ENCODE measurements at regions not wholly inside any gene's neighbourhood (a gene's known extent, or its start where the extent isn't known, plus 50 kb on each side); places are given as distances from the start of the nearest gene placed in this dataset.

DNA sequence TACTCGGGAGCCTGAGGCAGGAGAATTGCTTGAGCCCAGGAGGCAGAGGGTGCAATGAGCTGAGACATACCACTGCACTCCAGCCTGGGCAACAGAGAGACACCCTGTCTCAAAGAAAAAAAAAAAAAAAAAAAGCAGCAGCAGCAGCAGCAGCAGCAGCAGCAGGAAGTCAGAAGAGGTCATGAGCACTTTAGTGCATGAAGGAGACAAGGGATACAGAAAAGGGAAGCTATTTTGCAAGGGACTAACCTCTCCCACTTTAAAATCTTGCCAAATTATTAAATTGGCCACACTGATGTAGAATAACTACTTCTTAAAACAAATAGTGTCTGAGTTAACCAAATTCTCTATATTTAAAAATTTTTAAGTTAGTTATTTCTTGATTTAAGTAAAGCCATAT lies 113.4 kb upstream of the PDE1A start:
- Histone ChIP-seq H3K27ac (ENCODE audit: poor library complexity, severe bottlenecking) (no peak overlapping the region), H3K27me3 (ENCODE audit: insufficient read depth, poor library complexity, severe bottlenecking) (no peaks in the 10 kb centered on the region), H3K9me3 (ENCODE audit: severe bottlenecking) (no peaks in the 10 kb centered on the region), H3K36me3 (ENCODE audit: low read depth) (no peaks in the 10 kb centered on the region), H3K4me1 (ENCODE audit: insufficient read depth, poor library complexity, severe bottlenecking) (no peaks in the 10 kb centered on the region), H3K4me3 (ENCODE audit: severe bottlenecking) (no peak overlapping the region)
- DNase-seq (ENCODE audit: low spot score) (no peak), ATAC-seq (ENCODE audit: low read depth) (no peak)
- TF ChIP-seq, protein P1, sequence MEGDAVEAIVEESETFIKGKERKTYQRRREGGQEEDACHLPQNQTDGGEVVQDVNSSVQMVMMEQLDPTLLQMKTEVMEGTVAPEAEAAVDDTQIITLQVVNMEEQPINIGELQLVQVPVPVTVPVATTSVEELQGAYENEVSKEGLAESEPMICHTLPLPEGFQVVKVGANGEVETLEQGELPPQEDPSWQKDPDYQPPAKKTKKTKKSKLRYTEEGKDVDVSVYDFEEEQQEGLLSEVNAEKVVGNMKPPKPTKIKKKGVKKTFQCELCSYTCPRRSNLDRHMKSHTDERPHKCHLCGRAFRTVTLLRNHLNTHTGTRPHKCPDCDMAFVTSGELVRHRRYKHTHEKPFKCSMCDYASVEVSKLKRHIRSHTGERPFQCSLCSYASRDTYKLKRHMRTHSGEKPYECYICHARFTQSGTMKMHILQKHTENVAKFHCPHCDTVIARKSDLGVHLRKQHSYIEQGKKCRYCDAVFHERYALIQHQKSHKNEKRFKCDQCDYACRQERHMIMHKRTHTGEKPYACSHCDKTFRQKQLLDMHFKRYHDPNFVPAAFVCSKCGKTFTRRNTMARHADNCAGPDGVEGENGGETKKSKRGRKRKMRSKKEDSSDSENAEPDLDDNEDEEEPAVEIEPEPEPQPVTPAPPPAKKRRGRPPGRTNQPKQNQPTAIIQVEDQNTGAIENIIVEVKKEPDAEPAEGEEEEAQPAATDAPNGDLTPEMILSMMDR (IDR thresholded peaks at IDR 0.05; ENCODE audit: poor library complexity, severe bottlenecking) = no peak

DNA sequence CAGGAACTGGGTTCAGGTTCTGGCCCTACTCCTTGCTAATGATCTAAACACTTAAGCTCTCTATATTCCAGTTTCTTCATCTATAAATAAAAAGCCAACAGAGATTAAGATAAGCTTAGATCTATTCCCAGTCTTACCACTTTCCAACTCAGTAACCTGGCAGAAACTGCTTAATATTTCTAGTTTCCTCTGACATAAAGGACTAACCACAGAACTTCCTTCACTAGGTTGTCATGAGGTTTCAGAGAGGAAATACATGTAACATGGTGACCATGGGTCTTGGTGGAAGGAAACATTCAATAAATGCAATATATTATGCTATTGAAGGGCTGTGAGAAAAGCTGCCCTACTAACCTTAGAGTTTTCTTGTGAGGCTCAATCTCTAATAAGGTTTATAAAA lies 114.4 kb upstream of the PDE1A start:
- no peak for DNase-seq (ENCODE audit: low spot score)
- Histone ChIP-seq H3K27ac (ENCODE audit: poor library complexity, severe bottlenecking) (no peak overlapping the region), H3K36me3 (ENCODE audit: low read depth) (no peaks in the 10 kb centered on the region), H3K27me3 (ENCODE audit: insufficient read depth, poor library complexity, severe bottlenecking) (no peaks in the 10 kb centered on the region), H3K4me1 (ENCODE audit: insufficient read depth, poor library complexity, severe bottlenecking) (no peaks in the 10 kb centered on the region), H3K4me3 (ENCODE audit: severe bottlenecking) (no peak overlapping the region), H3K9me3 (ENCODE audit: severe bottlenecking) (no peaks in the 10 kb centered on the region)
- no peak for ATAC-seq (ENCODE audit: low read depth)
- TF ChIP-seq, protein P1 (IDR thresholded peaks at IDR 0.05; ENCODE audit: poor library complexity, severe bottlenecking) = no peak

DNA sequence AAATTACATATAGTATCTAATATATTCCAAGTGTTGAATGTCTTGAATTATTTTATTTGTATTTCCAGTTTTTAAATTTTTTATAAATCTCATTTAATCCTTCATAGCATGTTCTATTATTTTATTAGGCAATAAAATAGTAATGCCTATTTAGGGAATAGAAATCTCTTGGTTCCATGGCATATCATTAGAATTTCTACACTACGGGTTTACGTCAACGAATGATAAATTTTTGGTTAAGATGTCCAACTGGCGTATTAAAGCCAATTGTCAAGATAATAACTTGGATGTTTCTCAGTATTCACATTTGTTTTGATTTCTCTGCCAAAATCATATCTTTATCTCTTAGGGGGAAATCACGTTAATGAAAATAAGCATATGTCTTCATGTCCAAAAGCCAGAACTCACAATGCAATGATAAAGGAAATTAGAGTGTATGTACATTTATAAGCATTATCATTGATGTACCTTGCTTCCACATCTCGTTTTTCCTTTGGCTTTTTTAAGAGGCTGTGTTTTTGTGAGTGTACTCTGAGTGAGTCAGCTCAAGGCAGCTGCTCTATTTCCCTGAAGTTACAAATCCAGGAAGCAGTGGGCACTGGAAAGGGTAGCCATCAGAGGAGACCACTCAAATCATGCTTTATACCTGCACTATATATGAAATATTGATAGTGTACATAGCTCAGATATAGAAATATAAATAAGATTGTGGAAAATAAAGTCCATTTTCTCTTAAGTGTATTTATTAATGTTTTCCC lies 115.8 kb upstream of the PDE1A start:
- H3K4me3 ChIP-seq (ENCODE audit: severe bottlenecking) = no peak overlapping the region
- H3K27ac ChIP-seq (ENCODE audit: poor library complexity, severe bottlenecking) = no peak overlapping the region
- TF ChIP-seq, protein P1 (IDR thresholded peaks at IDR 0.05; ENCODE audit: poor library complexity, severe bottlenecking) = no peak
- no peaks in the 10 kb centered on the region for H3K4me1 ChIP-seq (ENCODE audit: insufficient read depth, poor library complexity, severe bottlenecking)
- no peak for ATAC-seq (ENCODE audit: low read depth)
- no peak for DNase-seq (ENCODE audit: low spot score)
- H3K27me3 ChIP-seq (ENCODE audit: insufficient read depth, poor library complexity, severe bottlenecking) = no peaks in the 10 kb centered on the region
- no peaks in the 10 kb centered on the region for H3K36me3 ChIP-seq (ENCODE audit: low read depth)
- no peaks in the 10 kb centered on the region for H3K9me3 ChIP-seq (ENCODE audit: severe bottlenecking)

DNA sequence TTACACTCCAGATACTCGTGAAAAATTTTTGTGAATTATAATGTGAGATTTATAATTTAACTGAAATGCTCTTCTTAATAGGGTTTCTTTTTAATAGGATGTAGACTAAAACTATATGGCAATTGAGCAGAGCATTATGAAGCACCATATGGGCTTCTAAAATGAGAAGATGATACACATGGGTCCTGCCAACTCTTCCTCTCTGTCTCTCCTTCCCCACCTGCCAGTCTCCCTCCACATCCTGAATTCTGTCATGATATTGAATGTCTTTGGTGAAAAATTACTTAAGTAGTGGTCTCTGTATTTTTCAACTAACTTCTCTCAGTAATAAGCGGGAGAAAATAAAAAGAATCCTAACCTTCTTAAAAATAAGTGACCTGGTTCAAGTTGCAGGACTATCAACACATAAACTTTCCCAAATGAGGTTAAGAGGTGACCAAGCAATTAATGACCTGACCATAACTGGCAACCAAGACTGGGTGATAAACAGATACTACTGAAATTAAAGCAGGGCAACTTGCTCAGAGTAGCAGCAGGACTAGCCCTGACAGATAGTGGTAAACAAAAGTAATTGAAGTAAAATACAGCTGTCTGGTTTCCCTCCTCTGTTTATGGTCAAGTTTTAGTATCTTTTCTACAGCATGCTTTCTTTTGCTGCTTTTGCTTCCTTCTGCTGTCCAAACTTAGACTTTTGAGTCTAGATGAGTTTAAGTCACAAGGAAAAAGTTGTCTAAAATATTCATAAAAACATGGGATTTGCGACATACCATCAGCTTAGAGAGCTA lies 117.1 kb upstream of the PDE1A start:
- Histone ChIP-seq H3K27ac (ENCODE audit: poor library complexity, severe bottlenecking) (no peak overlapping the region), H3K27me3 (ENCODE audit: insufficient read depth, poor library complexity, severe bottlenecking) (no peaks in the 10 kb centered on the region), H3K4me1 (ENCODE audit: insufficient read depth, poor library complexity, severe bottlenecking) (no peaks in the 10 kb centered on the region), H3K9me3 (ENCODE audit: severe bottlenecking) (no peaks in the 10 kb centered on the region), H3K4me3 (ENCODE audit: severe bottlenecking) (no peak overlapping the region), H3K36me3 (ENCODE audit: low read depth) (no peaks in the 10 kb centered on the region)
- TF ChIP-seq, protein P1 (IDR thresholded peaks at IDR 0.05; ENCODE audit: poor library complexity, severe bottlenecking) = no peak
- DNase-seq (ENCODE audit: low spot score) (no peak), ATAC-seq (ENCODE audit: low read depth) (no peak)
